Stomach smooth muscle (tissue), 2 donors: ENCODE measurements at regions not wholly inside any gene's neighbourhood (a gene's known extent, or its start where the extent isn't known, plus 50 kb on each side); places are given as distances from the start of the nearest gene placed in this dataset.

Source experiments
- H3K27ac ChIP-seq: one replicate; pipeline ENCODE4 v1.7.0; 2013; ENCODE audit warnings: mild to moderate bottlenecking, low read length, inconsistent platforms
- H3K27me3 ChIP-seq, 2 donors: one replicate each; pipeline ENCODE4 v1.7.0; 2013; ENCODE audit warnings: low read length in 2 of 2; ENCODE audit not compliant: insufficient read depth in 2 of 2, control insufficient read depth in 1 of 2
- H3K36me3 ChIP-seq, 2 donors: one replicate each; pipeline ENCODE4 v1.7.0; 2013; ENCODE audit warnings: low read length in 2 of 2; ENCODE audit not compliant: control insufficient read depth in 2 of 2, insufficient read depth in 2 of 2
- H3K4me1 ChIP-seq: one replicate; pipeline ENCODE4 v1.7.0; 2013; ENCODE audit warnings: low read length; ENCODE audit not compliant: control insufficient read depth, insufficient read depth
- H3K4me3 ChIP-seq, 2 donors: one replicate each; pipeline ENCODE4 v1.7.0; 2013; ENCODE audit warnings: low read length in 2 of 2
- H3K9ac ChIP-seq, 2 donors: one replicate each; pipeline ENCODE4 v1.7.0; 2013; ENCODE audit warnings: low read length in 2 of 2, mild to moderate bottlenecking in 1 of 2
- H3K9me3 ChIP-seq, 2 donors: one replicate each; pipeline ENCODE4 v1.7.0; 2013; ENCODE audit warnings: low read length in 2 of 2; ENCODE audit not compliant: control insufficient read depth in 2 of 2
- donor health status: healthy.
- donor health status: Pancreatic carcinoma.

- H3K27me3 ChIP-seq: no peaks in the 10 kb centered on the region
Observed at GRCh38 chr13:73413656-73414055, 354.9 kb downstream of the KLF5 start.

GRCh38 chr13:73412933-73413332 is 354.1 kb downstream of the KLF5 start:
- no peaks in the 10 kb centered on the region for H3K4me1 ChIP-seq
- H3K27me3 ChIP-seq: no peaks in the 10 kb centered on the region
- no peaks in the 10 kb centered on the region for H3K36me3 ChIP-seq
- no peak overlapping the region for H3K9ac ChIP-seq
- H3K27ac ChIP-seq: no peak overlapping the region
- H3K9me3 ChIP-seq: peaks cover 0 to 3% of the 10 kb centered on the region in 2 donors
- no peak overlapping the region for H3K4me3 ChIP-seq

More at GRCh38 chr13:73413656-73414055, 354.9 kb downstream of the KLF5 start:
- Histone ChIP-seq H3K36me3 (no peaks in the 10 kb centered on the region), H3K27ac (no peak overlapping the region), H3K9ac (no peak overlapping the region), H3K9me3 (no peaks in the 10 kb centered on the region), H3K4me1 (no peaks in the 10 kb centered on the region), H3K4me3 (no peak overlapping the region)

GRCh38 chr13:73411067-73411809 is 352.4 kb downstream of the KLF5 start:
- Histone ChIP-seq H3K4me1 (no peaks in the 10 kb centered on the region), H3K36me3 (no peaks in the 10 kb centered on the region), H3K27me3 (no peaks in the 10 kb centered on the region), H3K9ac (no peak overlapping the region), H3K9me3 (peaks cover 0 to 3% of the 10 kb centered on the region in 2 donors), H3K27ac (no peak overlapping the region), H3K4me3 (no peak overlapping the region)

GRCh38 chr13:73406454-73406853 is 347.6 kb downstream of the KLF5 start:
- H3K9ac ChIP-seq: no peak overlapping the region
- H3K27me3 ChIP-seq: no peaks in the 10 kb centered on the region
- H3K4me3 ChIP-seq: no peak overlapping the region
- no peaks in the 10 kb centered on the region for H3K36me3 ChIP-seq
- no peak overlapping the region for H3K27ac ChIP-seq
- no peaks in the 10 kb centered on the region for H3K4me1 ChIP-seq
- H3K9me3 ChIP-seq: peaks cover 0 to 3% of the 10 kb centered on the region in 2 donors

- H3K4me1 ChIP-seq: no peaks in the 10 kb centered on the region
- H3K9ac ChIP-seq: no peak overlapping the region
- H3K27ac ChIP-seq: no peak overlapping the region
- H3K4me3 ChIP-seq: no peak overlapping the region
- H3K9me3 ChIP-seq: peaks cover 0 to 3% of the 10 kb centered on the region in 2 donors
- H3K27me3 ChIP-seq: no peaks in the 10 kb centered on the region
- no peaks in the 10 kb centered on the region for H3K36me3 ChIP-seq
Observed at GRCh38 chr13:73404581-73404980, 345.8 kb downstream of the KLF5 start.

- no peaks in the 10 kb centered on the region for H3K27me3 ChIP-seq
- H3K27ac ChIP-seq: no peak overlapping the region
- H3K36me3 ChIP-seq: no peaks in the 10 kb centered on the region
- H3K9ac ChIP-seq: no peak overlapping the region
- no peaks in the 10 kb centered on the region for H3K4me1 ChIP-seq
- H3K4me3 ChIP-seq: no peak overlapping the region
- peaks cover 0 to 3% of the 10 kb centered on the region in 2 donors for H3K9me3 ChIP-seq
Observed at GRCh38 chr13:73403355-73404120, 344.7 kb downstream of the KLF5 start.

GRCh38 chr13:73401769-73402168 is 343.0 kb downstream of the KLF5 start:
- no peak overlapping the region for H3K4me3 ChIP-seq
- H3K36me3 ChIP-seq: no peaks in the 10 kb centered on the region
- no peaks in the 10 kb centered on the region for H3K27me3 ChIP-seq
- H3K9ac ChIP-seq: no peak overlapping the region
- H3K4me1 ChIP-seq: no peaks in the 10 kb centered on the region
- no peak overlapping the region for H3K27ac ChIP-seq
- H3K9me3 ChIP-seq: no peaks in the 10 kb centered on the region

- no peaks in the 10 kb centered on the region for H3K4me1 ChIP-seq
- H3K9me3 ChIP-seq: no peaks in the 10 kb centered on the region
- no peak overlapping the region for H3K9ac ChIP-seq
- H3K27me3 ChIP-seq: no peaks in the 10 kb centered on the region
- H3K27ac ChIP-seq: no peak overlapping the region
- H3K4me3 ChIP-seq: no peak overlapping the region
- no peaks in the 10 kb centered on the region for H3K36me3 ChIP-seq
Observed at GRCh38 chr13:73399347-73400216, 340.8 kb downstream of the KLF5 start.

- H3K36me3 ChIP-seq: no peaks in the 10 kb centered on the region
- no peaks in the 10 kb centered on the region for H3K27me3 ChIP-seq
- H3K27ac ChIP-seq: no peak overlapping the region
- no peak overlapping the region for H3K9ac ChIP-seq
- no peaks in the 10 kb centered on the region for H3K9me3 ChIP-seq
- H3K4me3 ChIP-seq: no peak overlapping the region
- no peaks in the 10 kb centered on the region for H3K4me1 ChIP-seq
Observed at GRCh38 chr13:73397496-73398305, 338.9 kb downstream of the KLF5 start.

- Histone ChIP-seq H3K9me3 (peaks cover 0 to 3% of the 10 kb centered on the region in 2 donors), H3K27ac (no peak overlapping the region), H3K4me1 (no peaks in the 10 kb centered on the region), H3K36me3 (no peaks in the 10 kb centered on the region), H3K4me3 (no peak overlapping the region), H3K27me3 (no peaks in the 10 kb centered on the region), H3K9ac (no peak overlapping the region)
Observed at GRCh38 chr13:73394066-73394465, 335.3 kb downstream of the KLF5 start.
